Panc1 (cell line): ENCODE measurements at regions not wholly inside any gene's neighbourhood (a gene's known extent, or its start where the extent isn't known, plus 50 kb on each side); places are given as distances from the start of the nearest gene placed in this dataset.

Experiments used
- POLR2AphosphoS5 ChIP-seq: IDR thresholded peaks from 2 replicates; pipeline ENCODE4 v1.6.1; 2012; ENCODE audit warnings: mild to moderate bottlenecking, low read depth, low read length, moderate library complexity
- TF ChIP-seq, protein P1 (sequence below): fragments of 450-650 bp; IDR thresholded peaks from 2 replicates; pipeline ENCODE4 v1.5.1; 2017; ENCODE audit warnings: mild to moderate bottlenecking
- TF ChIP-seq, protein P2 (sequence below), 2 experiments: IDR thresholded peaks; 2 replicates each; pipeline ENCODE4 v1.6.1; 2011 to 2012; ENCODE audit warnings: low read depth in 2 of 2, control low read depth in 1 of 2, low read length in 1 of 2, mild to moderate bottlenecking in 1 of 2, moderate library complexity in 1 of 2; ENCODE audit not compliant: insufficient read depth in 1 of 2

DNA sequence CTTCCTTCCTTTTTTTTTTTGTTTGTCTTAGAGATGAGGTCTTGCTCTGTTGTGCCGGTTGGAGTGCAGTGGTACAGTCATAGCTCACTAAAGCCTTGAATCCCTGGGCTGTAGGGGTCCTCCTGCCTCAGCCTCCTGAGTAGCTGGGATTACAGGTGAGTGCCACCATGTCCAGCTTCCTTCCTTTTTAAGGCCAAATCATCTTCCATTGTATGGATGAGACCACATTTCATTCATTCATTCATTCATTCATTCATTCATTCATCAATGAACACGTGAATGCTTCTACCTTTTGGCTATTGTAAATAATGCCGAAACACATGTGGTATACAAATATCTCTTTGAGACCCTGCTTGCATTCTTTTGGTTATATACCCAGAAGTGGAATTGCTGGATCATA, 60.0 kb upstream of the BAIAP2L1 start:
- TF ChIP-seq, protein P1, sequence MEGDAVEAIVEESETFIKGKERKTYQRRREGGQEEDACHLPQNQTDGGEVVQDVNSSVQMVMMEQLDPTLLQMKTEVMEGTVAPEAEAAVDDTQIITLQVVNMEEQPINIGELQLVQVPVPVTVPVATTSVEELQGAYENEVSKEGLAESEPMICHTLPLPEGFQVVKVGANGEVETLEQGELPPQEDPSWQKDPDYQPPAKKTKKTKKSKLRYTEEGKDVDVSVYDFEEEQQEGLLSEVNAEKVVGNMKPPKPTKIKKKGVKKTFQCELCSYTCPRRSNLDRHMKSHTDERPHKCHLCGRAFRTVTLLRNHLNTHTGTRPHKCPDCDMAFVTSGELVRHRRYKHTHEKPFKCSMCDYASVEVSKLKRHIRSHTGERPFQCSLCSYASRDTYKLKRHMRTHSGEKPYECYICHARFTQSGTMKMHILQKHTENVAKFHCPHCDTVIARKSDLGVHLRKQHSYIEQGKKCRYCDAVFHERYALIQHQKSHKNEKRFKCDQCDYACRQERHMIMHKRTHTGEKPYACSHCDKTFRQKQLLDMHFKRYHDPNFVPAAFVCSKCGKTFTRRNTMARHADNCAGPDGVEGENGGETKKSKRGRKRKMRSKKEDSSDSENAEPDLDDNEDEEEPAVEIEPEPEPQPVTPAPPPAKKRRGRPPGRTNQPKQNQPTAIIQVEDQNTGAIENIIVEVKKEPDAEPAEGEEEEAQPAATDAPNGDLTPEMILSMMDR, result no peak
- no peak for TF ChIP-seq POLR2AphosphoS5
- TF ChIP-seq, protein P2, sequence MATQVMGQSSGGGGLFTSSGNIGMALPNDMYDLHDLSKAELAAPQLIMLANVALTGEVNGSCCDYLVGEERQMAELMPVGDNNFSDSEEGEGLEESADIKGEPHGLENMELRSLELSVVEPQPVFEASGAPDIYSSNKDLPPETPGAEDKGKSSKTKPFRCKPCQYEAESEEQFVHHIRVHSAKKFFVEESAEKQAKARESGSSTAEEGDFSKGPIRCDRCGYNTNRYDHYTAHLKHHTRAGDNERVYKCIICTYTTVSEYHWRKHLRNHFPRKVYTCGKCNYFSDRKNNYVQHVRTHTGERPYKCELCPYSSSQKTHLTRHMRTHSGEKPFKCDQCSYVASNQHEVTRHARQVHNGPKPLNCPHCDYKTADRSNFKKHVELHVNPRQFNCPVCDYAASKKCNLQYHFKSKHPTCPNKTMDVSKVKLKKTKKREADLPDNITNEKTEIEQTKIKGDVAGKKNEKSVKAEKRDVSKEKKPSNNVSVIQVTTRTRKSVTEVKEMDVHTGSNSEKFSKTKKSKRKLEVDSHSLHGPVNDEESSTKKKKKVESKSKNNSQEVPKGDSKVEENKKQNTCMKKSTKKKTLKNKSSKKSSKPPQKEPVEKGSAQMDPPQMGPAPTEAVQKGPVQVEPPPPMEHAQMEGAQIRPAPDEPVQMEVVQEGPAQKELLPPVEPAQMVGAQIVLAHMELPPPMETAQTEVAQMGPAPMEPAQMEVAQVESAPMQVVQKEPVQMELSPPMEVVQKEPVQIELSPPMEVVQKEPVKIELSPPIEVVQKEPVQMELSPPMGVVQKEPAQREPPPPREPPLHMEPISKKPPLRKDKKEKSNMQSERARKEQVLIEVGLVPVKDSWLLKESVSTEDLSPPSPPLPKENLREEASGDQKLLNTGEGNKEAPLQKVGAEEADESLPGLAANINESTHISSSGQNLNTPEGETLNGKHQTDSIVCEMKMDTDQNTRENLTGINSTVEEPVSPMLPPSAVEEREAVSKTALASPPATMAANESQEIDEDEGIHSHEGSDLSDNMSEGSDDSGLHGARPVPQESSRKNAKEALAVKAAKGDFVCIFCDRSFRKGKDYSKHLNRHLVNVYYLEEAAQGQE (IDR thresholded peaks at IDR 0.05; ENCODE audit: insufficient read depth in 1 of 2, low read depth in 2 of 2, low read length in 1 of 2), result no peak
